NCI-H510A (cell line): ENCODE measurements at regions not wholly inside any gene's neighbourhood (a gene's known extent, or its start where the extent isn't known, plus 50 kb on each side); places are given as distances from the start of the nearest gene placed in this dataset.
"Not testable (repeated sequence)": the region's sequence is repeated elsewhere in the genome, so short reads cannot be mapped to it uniquely, and the experiment has no call there.

ENCODE experiments used
- DNase-seq: peaks from one replicate; lab custom pipeline; 2025; lab: John Stamatoyannopoulos, UW

GRCh38 chr21:18715606-18716005 is 312.0 kb upstream of the TMPRSS15 start:
- DNase-seq, result no peak

DNA sequence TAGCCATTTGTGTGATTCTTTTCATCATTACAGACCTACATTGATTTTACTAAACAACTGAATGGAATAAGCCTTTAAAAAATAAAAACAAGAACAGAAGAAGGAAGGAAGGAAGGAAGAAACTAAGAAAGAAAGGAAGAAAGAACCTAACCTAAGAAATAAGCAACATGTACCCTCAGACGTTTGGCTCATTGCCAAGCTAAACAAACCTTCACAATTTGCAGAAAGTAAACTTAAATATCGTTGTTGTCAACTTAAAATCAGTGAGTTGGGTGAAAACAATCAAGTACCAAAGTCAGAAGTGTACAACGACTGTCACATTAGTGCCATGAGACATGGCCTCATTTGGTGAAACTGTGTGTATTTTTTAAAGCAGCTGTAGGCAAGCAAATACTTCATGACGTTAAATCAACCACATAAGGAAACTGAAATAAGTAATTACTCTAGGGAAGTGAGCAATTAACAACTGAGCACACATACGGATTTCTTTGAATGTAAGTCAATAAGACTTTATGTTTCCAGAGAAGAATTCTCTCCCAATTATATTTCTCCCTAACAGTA is 313.1 kb upstream of the TMPRSS15 start:
- no peak for DNase-seq

DNA sequence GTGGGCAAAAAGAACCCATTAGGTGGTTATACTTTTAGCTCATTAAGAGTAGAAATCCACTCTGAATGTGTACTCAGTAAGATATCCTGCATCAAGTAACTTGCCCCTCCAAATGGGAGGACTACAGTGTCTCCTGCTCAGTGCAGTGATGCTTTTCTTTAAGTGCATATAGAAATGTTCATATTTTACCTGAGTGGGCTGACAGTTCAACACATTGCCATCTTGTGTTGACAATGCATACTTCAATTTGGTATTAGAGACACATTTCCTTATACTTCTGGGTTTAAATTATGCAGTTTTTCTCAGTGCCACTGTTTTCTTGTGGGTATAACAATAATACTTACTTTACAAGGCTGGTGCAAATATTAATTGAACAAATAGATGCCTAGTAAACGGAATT is 318.6 kb upstream of the TMPRSS15 start:
- no peak for DNase-seq

DNA sequence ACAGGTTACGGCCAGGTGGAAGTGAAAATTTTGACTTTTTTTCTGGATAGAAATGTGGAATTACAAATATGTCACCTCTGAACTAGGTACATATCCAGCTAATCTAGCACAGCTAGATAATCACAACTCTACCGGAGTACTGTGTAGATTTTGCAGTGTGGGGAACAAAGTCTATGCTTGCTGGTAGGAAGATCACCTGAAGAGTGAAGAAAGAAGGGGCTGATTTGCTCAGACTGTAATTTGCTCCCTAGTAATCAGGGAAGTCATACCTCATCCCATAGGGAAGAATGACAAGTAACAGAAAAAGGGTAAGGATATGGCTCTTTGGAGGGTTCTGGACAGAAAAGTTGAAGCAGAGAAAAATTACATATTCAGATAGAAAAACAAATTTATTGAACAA is 319.6 kb upstream of the TMPRSS15 start:
- no peak for DNase-seq

DNA sequence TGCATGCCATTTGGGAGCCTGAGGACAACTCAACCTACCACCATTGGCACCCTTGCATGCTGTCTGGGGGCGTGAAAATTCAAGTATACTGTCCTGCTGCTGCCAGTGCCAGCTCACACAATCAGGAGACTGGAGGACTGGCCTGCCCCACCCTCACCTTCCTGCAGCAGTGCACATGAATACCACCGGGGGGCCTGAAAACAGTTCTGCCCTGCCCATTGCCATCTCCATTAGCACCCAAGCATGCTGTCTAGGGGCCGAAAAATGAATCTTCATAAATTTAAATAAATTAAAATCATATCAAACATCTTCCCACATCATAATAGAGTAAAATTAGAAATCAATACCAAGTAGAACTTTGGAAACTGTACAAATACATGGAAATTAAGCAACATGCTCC is 322.1 kb upstream of the TMPRSS15 start:
- no peak for DNase-seq

DNA sequence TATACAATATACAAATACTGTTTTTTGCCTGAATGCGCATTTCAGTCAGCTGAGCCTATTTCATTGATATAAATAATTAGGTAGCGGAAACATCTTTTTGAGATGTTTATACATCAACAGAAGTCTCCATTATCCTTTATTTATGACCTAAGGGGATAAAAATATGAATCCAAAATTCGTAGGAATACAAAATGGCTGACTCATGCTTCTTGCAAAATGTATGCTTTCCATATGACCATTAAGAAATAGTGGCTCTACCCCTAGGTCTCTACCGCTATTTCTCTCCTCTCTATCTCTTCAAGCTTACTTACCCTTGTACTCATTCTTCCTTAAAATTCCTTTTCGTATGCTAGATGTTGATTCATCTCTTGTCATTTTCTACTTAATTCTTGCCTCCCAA is 338.4 kb upstream of the TMPRSS15 start:
- no peak for DNase-seq

DNA sequence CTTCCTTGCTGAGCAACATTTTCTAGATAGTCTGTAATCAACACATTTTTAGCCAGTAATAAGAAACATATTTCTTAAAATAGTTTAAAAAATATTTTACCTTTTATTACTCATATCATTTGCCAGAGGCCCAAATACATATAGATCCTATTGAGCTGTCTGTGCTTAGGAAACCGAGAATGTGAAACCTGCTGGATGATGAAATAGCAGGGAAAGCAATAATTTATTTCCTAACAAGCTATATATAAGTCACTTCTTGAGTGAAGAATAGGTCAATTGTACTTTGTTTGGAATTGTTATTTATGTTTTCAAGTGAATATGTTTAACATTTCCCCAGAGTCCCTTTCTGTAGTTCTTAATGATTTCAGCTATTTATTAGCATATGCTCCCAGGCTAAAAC is 339.9 kb upstream of the TMPRSS15 start:
- no peak for DNase-seq

DNA sequence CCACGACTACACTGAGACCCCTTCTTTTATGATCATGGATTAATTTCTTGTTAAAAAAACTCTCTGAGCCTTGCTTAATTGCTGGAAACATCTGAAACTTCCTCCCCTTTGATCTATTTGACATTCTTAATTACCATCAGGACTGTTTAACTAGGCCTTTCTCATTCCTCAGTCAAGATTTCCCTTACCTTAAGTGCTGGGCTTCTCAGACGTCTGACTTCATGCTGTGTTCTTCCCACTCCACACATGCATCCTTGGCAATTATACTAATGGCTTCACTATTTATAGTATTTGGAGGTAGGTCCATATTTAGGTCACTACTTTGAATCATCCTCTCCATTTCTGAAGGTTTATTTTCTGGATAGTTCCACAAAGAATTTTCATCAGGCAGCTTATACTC is 341.3 kb upstream of the TMPRSS15 start:
- no peak for DNase-seq

DNA sequence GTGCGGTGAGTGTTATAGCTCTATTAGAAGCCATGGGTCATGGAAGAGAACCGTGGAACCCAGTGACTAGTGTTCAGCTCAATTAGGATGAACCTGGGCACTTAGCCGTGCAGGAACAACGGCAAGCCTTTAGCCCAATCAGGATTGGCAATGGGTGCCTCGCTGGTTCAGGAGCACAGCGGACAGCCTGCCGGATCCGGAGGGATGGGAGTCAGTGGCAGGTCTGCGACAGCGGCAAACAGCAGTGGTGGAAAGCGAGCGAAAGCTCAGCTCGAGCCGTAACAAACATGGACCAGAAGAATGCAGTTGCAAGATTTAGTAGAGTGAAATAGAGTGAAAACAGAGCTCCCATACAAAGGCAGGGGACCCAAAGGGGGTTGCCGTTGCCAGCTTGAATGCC is 349.3 kb upstream of the TMPRSS15 start:
- not testable (repeated sequence) for DNase-seq

DNA sequence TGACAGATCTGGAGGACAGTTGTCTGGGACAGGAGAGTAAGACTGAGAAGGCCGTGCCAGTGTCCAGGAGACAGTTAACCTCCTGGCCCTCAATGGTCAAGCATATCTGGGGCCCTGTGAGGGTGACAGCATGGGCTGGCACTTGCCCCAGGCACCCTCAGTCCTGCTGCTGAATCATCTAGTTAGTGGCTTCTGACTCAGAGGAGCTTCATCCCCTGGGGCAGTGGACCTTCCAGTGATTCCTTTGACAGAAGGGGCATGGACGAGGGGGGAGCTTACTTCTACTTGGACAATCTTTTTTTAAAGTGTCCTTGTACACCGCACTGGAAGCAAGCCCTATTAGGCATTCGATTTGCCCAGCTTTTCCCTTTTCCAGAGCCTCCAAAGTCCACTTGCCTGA is 352.7 kb upstream of the TMPRSS15 start:
- not testable (repeated sequence) for DNase-seq

DNA sequence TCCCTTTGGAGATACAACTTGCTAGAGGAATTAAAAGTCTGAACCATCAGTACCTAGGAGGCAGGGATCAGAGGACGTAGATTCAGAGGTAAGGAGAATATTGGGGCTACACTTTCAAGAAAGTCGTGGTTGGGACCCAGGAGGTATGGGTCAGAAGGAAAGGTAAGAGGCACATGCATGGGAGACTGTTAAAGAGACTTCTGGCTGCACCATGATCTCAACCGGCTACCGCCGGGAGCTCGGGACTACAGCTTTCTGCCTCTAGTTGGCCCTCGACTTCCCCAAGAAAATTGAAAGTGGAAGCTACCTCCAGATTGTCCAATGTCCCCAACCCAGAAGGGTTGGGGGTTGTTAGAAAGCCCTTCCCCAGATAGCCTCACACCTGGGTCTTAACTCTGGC is 355.7 kb upstream of the TMPRSS15 start:
- no peak for DNase-seq

GRCh38 chr21:18759751-18760161 is 356.2 kb upstream of the TMPRSS15 start:
- DNase-seq, result no peak

- peak; percentile 1 for DNase-seq
Observed at GRCh38 chr21:18760247-18760646, 356.7 kb upstream of the TMPRSS15 start.

DNA sequence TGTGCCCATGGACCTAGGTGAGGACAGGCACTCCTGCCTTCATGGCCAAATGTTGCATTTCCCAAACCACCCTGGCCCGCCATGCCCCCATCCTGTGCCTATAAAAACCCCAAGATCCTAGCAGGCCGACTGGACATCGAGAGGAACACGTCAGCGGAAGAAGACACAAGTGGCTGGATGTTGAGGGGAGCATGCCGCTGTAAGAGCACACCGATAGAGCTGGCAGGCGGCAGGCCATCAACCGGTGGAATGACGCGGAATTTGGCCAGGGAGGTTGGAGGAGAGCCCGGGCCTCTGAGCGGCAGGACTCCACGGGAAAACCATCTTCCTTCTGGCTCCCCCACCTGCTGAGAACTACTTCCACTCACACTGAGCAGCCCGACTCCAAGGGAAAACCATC is 361.1 kb upstream of the TMPRSS15 start:
- no peak for DNase-seq

GRCh38 chr21:18769599-18769998 is 366.0 kb upstream of the TMPRSS15 start:
- DNase-seq, result no peak

DNA sequence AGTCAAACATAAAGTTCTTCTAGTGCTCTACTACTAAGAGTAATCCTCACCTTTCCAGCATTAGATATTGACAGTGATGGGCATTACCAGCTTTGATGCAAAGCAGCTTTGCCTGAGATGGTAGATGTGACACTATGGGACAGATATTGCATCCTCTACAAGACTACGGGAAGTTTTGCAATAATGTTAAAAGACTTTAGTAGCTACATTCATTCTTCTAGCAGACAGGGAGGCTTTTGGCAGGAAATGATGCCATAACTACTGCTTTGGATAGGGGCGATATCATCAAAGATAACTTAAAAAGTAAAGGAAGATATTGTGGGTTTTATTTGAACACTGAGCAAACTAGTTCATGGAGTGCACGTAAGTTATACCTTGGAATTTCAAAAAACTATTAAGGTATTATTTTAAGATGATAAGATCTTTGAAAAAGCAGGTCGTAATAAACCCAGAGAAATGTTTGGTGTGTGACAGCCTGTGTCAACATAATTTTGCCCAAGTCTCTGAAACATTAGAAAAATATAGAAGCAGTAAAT is 368.3 kb upstream of the TMPRSS15 start:
- no peak for DNase-seq

DNA sequence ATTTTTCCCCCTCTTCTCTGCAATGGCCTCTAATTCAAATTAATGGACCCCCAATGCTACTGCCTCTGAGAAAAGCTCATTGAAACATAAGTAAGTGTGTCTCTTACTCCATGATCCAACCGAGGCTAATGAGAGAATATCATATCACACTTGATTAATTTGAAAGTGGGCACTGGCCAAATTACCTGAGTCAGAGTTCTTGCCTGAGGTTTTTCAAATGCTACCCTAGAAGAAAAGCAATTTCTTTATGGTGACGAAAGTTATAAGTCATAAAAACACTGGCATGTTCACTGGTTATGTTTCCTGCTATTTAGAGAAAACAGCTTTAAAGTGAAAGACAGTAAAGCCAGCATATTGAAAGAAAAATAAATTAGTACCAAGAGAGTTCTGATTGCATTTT is 368.8 kb upstream of the TMPRSS15 start:
- no peak for DNase-seq

DNA sequence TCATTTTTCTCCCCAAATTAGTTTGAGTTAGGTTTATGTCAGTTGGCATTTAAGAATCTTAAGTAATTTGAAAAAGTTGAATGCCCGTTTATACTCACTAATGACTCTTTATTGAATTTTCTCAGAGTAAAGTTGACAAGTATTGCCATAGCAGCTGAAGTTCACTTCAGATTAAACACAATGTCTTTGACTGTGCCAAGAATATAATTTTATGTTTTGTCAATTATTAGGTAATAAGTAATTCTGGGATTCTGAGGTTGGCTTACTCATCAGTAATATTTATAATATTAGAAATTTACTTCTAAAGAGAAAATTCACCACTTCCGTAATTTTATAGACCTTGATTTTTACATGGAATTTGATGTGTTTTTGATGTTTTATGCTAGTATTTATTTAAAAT is 369.3 kb upstream of the TMPRSS15 start:
- DNase-seq, result no peak

DNA sequence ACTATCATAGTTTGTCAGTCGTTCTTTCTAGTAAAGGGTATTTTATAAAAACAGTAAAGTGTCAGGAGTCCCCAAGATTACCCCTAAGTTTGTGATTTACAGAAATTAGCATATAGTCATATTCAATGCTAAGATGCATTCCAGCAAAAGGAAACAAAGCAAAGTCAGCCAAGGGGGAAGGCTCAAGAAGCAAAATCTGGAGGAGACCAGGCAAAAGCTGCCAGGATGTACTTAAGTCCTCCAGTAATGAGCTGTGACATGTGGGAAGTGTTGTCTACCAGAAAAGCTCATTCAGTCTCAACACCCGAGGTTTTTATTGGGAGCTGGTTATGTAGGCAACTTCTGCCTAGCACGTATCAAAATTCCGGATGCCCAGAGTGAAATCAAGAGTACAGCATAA is 373.4 kb upstream of the TMPRSS15 start:
- no peak for DNase-seq

GRCh38 chr21:18782721-18783120 is 379.1 kb upstream of the TMPRSS15 start:
- DNase-seq, result no peak

DNA sequence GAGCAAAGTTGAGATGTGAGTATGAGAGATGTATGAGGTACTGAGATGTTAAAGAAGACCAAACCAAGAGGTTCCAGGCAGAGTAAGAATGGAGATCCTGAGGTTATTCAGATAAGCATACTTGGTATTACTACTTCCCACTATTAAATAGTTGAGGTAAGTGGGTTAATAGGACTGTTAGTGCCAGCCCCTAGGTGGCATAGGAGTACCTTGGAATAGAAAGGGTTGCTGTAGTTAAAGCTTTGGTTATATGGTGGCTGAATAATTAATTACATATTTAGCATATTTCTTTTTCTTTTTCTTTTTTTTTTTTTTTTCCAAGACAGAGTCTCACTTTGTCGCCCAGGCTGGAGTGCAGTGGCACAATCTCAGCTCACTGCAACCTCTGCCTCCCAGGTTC is 397.9 kb upstream of the TMPRSS15 start:
- no peak for DNase-seq

- no peak for DNase-seq
Observed at GRCh38 chr21:18803624-18804023, 400.0 kb upstream of the TMPRSS15 start.

- DNase-seq, result no peak
Observed at GRCh38 chr21:18810136-18810535, 406.6 kb upstream of the TMPRSS15 start.

GRCh38 chr21:18812308-18812707 is 408.7 kb upstream of the TMPRSS15 start:
- no peak for DNase-seq

GRCh38 chr21:18819507-18819906 is 415.9 kb upstream of the TMPRSS15 start:
- DNase-seq, result no peak
